ENCODE measurements at regions not wholly inside any gene's neighbourhood (a gene's known extent, or its start where the extent isn't known, plus 50 kb on each side); places are given as distances from the start of the nearest gene placed in this dataset.

DNA sequence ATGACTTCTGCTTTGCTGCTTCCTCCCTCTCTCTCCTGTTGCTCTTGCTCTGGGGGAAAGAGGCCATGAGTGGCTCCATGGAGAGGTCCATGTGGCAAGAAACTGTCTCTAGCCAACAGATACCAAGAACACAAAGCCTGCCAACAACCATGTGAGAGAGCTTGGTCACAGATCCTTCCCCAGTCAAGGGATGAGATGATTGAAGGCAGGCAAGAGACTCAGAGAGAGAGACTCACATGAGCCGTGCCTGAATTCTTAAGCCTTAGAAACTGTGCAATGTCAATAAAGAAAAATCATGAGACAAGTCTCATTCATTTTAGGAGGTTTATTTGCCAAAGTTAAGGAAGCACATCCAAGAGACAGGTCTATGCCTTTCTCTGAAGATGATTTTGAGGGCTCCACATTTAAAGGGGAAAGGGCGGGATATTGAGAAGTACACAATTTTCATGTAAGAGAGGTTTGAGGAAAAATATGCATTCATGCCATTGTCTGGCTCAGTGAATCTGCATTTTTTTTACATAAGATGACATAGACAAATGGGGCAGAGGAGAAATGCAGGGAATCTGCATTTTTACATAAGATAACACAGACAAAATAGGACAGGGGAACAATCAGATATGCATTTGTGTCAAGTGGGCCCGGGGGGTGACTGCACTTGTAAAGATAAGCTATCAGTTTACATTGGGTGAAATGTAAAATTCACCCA lies 59.5 kb upstream of the SUCLG2 start:
- H3K4me2 ChIP-seq = no peak overlapping the region
- CTCF ChIA-PET = no interaction called here

DNA sequence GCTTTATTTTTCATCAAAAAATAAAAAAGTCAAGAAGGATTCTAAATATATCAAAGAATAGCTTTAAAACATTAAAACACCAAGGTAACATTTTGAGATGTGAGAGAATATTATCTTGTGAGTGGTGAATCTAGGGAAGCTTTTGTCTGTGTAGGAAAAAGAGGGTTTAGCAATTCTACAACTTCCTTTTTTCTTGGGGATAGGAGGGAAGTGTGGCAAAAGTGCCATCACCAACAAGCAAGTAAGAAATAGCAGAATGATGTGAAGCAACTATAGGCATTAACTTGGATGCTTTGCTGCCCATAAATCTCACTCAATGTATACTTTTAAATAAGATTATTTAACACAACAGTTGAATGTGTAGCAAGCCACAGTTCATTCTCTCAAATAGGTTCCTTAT lies 57.8 kb upstream of the SUCLG2 start:
- Histone ChIP-seq H3K4me1 (no peaks in the 10 kb centered on the region), H3K27ac (no peak overlapping the region), H3K4me2 (no peak overlapping the region), H3K9me3 (no peaks in the 10 kb centered on the region), H3K4me3 (no peak overlapping the region)
- DNase-seq (ENCODE audit: low read depth in 1 of 2, low spot score in 1 of 2) (no peak), FAIRE-seq (no peak), ATAC-seq (no peak)
- CTCF ChIA-PET = no interaction called here
- POLR2A ChIA-PET = no interaction called here
- TF ChIP-seq POLR2A (IDR thresholded peaks at IDR 0.05; ENCODE audit: low read length) (no peak), NFE2L2 (conservative IDR thresholded peaks at IDR 0.05; ENCODE audit: low read length) (no peak), HOXA7 (CRISPR knock-in tag; IDR thresholded peaks at IDR 0.05) (no peak), SMC3 (IDR thresholded peaks at IDR 0.05) (no peak)

More for the DNA sequence above, 59.5 kb upstream of the SUCLG2 start:
- TF ChIP-seq, protein P1, sequence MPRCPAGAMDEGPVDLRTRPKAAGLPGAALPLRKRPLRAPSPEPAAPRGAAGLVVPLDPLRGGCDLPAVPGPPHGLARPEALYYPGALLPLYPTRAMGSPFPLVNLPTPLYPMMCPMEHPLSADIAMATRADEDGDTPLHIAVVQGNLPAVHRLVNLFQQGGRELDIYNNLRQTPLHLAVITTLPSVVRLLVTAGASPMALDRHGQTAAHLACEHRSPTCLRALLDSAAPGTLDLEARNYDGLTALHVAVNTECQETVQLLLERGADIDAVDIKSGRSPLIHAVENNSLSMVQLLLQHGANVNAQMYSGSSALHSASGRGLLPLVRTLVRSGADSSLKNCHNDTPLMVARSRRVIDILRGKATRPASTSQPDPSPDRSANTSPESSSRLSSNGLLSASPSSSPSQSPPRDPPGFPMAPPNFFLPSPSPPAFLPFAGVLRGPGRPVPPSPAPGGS (IDR thresholded peaks at IDR 0.05) = no peak
- TF ChIP-seq RCOR1 (IDR thresholded peaks at IDR 0.05; ENCODE audit: low read depth, low read length) = no peak
- no peaks in the 10 kb centered on the region for H3K9me3 ChIP-seq
- WGBS (ENCODE audit: missing lambda C conversion rate) = 64% methylated on average over 3 of the region's 3 CpGs
- FAIRE-seq (no peak), ATAC-seq (no peak), DNase-seq (ENCODE audit: low read depth in 1 of 2, low spot score in 1 of 2) (no peak)
- POLR2A ChIA-PET = no interaction called here
- H3K4me1 ChIP-seq = no peaks in the 10 kb centered on the region
- H3K27ac ChIP-seq = no peak overlapping the region
- H3K4me3 ChIP-seq = no peak overlapping the region

DNA sequence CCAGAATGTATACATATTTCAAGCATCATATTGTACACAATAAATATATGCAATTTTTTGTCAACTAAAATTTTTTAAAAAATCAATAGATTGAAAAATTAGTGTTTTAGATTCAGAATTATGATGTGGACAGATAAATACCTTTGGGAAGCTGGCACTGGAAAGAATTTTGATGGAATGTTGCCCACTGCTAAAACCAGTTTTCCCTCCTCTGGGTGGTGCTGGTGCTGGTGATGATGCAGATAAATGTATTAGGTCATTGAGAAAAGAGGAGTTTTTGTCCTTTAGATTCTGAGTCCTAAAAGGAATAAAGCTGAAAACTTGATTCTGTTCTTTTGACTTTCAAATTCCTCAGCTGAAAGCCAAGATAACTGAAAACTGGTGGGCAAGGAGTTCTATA lies 56.0 kb upstream of the SUCLG2 start:
- no peaks in the 10 kb centered on the region for H3K4me1 ChIP-seq
- ChIA-PET CTCF (no interaction called here), POLR2A (no interaction called here)
- DNase-seq (ENCODE audit: low read depth in 1 of 2, low spot score in 1 of 2) (no peak), ATAC-seq (no peak), FAIRE-seq (no peak)
- H3K4me3 ChIP-seq = no peak overlapping the region
- TF ChIP-seq, protein P2, sequence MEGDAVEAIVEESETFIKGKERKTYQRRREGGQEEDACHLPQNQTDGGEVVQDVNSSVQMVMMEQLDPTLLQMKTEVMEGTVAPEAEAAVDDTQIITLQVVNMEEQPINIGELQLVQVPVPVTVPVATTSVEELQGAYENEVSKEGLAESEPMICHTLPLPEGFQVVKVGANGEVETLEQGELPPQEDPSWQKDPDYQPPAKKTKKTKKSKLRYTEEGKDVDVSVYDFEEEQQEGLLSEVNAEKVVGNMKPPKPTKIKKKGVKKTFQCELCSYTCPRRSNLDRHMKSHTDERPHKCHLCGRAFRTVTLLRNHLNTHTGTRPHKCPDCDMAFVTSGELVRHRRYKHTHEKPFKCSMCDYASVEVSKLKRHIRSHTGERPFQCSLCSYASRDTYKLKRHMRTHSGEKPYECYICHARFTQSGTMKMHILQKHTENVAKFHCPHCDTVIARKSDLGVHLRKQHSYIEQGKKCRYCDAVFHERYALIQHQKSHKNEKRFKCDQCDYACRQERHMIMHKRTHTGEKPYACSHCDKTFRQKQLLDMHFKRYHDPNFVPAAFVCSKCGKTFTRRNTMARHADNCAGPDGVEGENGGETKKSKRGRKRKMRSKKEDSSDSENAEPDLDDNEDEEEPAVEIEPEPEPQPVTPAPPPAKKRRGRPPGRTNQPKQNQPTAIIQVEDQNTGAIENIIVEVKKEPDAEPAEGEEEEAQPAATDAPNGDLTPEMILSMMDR (IDR thresholded peaks at IDR 0.05) = no peak
- TF ChIP-seq ESRRA (IDR thresholded peaks at IDR 0.05; ENCODE audit: borderline replicate concordance, low read length) (no peak), CBX2 (IDR thresholded peaks at IDR 0.05; ENCODE audit: borderline replicate concordance, low read depth) (no peak), MYC (IDR thresholded peaks at IDR 0.05; ENCODE audit: borderline replicate concordance, low read length) (no peak), JUNB (IDR thresholded peaks at IDR 0.05) (no peak), FOXS1 (CRISPR knock-in tag; IDR thresholded peaks at IDR 0.05) (no peak), CBX8 (IDR thresholded peaks at IDR 0.05) (no peak), KDM5A (IDR thresholded peaks at IDR 0.05) (no peak), ZC3H11A (IDR thresholded peaks at IDR 0.05) (no peak), TFCP2L1 (CRISPR knock-in tag; IDR thresholded peaks at IDR 0.05) (no peak), GATA3 (IDR thresholded peaks at IDR 0.05; ENCODE audit: borderline replicate concordance) (no peak)
- TF ChIP-seq, protein P3, sequence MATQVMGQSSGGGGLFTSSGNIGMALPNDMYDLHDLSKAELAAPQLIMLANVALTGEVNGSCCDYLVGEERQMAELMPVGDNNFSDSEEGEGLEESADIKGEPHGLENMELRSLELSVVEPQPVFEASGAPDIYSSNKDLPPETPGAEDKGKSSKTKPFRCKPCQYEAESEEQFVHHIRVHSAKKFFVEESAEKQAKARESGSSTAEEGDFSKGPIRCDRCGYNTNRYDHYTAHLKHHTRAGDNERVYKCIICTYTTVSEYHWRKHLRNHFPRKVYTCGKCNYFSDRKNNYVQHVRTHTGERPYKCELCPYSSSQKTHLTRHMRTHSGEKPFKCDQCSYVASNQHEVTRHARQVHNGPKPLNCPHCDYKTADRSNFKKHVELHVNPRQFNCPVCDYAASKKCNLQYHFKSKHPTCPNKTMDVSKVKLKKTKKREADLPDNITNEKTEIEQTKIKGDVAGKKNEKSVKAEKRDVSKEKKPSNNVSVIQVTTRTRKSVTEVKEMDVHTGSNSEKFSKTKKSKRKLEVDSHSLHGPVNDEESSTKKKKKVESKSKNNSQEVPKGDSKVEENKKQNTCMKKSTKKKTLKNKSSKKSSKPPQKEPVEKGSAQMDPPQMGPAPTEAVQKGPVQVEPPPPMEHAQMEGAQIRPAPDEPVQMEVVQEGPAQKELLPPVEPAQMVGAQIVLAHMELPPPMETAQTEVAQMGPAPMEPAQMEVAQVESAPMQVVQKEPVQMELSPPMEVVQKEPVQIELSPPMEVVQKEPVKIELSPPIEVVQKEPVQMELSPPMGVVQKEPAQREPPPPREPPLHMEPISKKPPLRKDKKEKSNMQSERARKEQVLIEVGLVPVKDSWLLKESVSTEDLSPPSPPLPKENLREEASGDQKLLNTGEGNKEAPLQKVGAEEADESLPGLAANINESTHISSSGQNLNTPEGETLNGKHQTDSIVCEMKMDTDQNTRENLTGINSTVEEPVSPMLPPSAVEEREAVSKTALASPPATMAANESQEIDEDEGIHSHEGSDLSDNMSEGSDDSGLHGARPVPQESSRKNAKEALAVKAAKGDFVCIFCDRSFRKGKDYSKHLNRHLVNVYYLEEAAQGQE (IDR thresholded peaks at IDR 0.05) = no peak
- TF ChIP-seq, protein P4, sequence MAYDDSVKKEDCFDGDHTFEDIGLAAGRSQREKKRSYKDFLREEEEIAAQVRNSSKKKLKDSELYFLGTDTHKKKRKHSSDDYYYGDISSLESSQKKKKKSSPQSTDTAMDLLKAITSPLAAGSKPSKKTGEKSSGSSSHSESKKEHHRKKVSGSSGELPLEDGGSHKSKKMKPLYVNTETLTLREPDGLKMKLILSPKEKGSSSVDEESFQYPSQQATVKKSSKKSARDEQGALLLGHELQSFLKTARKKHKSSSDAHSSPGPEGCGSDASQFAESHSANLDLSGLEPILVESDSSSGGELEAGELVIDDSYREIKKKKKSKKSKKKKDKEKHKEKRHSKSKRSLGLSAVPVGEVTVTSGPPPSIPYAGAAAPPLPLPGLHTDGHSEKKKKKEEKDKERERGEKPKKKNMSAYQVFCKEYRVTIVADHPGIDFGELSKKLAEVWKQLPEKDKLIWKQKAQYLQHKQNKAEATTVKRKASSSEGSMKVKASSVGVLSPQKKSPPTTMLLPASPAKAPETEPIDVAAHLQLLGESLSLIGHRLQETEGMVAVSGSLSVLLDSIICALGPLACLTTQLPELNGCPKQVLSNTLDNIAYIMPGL (CRISPR knock-in tag; IDR thresholded peaks at IDR 0.05; ENCODE audit: borderline replicate concordance) = no peak
- TF ChIP-seq, protein P5, sequence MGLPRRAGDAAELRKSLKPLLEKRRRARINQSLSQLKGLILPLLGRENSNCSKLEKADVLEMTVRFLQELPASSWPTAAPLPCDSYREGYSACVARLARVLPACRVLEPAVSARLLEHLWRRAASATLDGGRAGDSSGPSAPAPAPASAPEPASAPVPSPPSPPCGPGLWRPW (IDR thresholded peaks at IDR 0.05) = no peak
- H3K9me3 ChIP-seq = no peaks in the 10 kb centered on the region
- no peak overlapping the region for H3K27ac ChIP-seq
- no peak overlapping the region for H3K4me2 ChIP-seq

Data from A549 (cell line).